NCI-H187 (cell line): ENCODE measurements at regions not wholly inside any gene's neighbourhood (a gene's known extent, or its start where the extent isn't known, plus 50 kb on each side); places are given as distances from the start of the nearest gene placed in this dataset.

Experiments used
- DNase-seq, 2 experiments: peaks; one replicate each; lab custom pipeline; 2025; lab: John Stamatoyannopoulos, UW

GRCh38 chr5:58300346-58300895 is 159.5 kb downstream of the PLK2 start:
- no peak for DNase-seq

DNA sequence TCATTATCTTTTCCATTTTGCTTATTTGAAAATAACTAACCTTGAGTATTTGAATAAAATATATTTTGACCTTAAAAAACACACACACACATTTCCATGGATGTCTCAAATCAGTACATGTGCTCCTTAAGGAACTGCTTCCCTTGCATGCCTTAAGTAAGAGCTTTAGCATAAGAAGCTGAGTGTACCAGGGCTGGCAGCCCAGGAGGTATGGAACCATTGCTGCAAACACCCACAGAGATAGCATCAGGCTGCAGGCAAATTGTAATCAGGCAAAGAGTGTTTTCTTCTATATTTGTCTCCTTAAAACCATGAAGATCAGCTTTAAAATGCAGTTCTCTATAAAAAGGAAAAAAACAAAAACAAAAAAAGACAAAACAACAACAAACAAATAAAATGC is 160.6 kb downstream of the PLK2 start:
- DNase-seq = no peak

- DNase-seq = no peak
Measured at GRCh38 chr5:58294598-58295305, 165.1 kb downstream of the PLK2 start.

DNA sequence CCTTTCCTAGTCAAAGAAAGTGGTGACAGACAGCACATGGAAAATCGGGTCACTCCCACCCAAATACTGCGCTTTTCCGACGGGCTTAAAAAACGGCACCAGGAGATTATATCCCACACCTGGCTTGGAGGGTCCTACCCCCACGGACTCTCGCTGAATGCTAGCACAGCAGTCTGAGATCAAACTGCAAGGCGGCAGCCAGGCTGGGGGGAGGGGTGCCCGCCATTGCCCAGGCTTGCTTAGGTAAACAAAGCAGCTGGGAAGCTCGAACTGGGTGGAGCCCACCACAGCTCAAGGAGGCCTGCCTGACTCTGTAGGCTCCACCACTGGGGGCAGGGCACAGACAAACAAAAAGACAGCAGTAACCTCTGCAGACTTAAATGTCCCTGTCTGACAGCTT is 171.6 kb downstream of the PLK2 start:
- peak; percentile 8 to 13 for DNase-seq

DNA sequence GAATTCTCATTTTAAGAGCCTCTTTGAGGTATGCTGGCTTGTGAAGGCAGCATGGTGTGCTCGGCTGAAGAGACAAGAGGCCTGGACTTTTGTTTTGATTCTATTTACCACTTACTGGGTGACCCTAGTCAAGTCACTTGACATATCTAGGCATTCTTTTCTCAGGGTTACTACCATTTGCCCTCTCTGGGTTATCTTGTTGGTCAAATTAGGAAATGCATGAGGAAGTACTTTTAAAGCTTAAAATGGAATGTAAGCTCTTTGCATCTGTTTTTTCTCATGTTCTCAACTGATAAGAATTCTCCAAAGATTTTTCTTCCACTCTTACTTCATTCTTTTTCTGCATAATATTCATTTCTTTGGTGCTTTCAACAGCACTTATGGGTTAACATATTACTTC is 173.1 kb downstream of the PLK2 start:
- no peak for DNase-seq

DNA sequence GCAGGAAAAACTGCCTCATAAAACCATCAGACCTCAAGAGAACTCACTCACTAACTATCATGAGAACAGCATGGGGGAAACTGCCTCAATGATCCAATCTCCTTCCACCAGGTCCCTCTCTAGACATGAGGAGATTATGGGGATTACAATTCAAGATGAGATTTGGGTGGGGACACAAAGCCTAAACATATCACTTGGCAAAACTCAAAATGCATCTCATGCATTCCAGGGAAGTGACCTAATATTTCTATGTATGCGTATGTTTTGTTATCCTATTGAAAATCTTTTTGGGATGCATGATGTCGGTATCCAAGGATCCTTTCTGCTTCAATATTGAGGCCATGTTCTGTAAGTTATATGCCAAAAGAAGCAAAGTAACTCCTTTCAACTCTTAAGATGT is 174.0 kb downstream of the PLK2 start:
- DNase-seq = no peak

- no peak for DNase-seq
Measured at GRCh38 chr5:58284886-58285285, 175.0 kb downstream of the PLK2 start.

DNA sequence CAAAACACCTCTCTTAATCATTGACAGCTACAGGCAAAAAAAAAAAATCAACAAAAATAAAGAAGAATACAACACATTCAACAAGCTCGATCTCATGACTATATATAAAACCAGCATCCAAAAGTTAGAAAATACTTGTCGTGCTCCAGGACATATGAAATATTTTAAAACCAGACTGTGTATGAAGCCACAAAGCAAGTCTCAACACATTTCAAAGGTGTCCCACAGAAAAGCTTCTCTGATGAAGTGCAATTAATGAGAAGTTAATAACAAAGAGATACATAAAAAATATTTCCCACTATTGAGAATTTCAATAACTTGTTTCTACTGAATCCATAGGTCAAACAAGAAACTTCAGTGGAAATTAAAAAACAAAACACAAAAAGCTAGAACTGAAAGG is 178.7 kb downstream of the PLK2 start:
- DNase-seq = no peak

DNA sequence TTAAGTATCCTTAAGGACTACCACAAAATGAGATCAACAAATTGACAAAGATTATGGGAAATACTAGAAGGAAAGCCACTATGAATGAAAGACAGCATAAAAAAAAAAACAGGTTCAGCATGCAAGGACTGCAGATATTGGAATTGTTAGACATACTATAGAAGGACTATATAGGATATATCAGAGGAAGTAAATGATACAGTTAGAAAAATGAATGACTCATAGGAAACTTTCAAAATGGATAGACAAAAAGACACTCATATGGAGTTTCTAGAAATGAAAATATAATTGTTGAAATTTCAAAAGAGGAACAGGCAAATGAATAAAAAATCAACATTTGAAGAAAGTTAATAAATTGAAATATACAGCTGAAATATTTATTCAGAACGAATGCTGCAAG is 180.6 kb downstream of the PLK2 start:
- DNase-seq = no peak

- no peak for DNase-seq
Measured at GRCh38 chr5:58276431-58276830, 183.5 kb downstream of the PLK2 start.

DNA sequence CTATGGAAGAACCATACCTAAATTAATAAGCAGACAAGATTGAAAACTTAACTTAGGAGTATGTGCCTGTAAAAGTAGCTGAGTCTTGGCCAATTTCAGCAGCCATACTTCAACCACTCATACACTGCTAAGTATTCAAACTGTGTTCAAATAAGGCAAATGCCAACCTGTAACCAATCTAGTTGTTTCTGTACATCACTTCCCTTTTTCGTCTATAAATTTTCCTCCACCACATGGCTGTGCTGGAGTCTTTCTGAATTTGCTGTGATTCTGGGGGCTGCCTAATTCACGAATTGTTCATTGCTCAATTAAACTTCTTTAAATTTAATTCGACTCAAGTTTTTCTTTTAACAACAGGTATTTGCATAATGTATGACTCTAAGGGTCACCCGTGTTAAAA is 184.4 kb downstream of the PLK2 start:
- DNase-seq = no peak

- no peak for DNase-seq
Measured at GRCh38 chr5:58274191-58274590, 185.7 kb downstream of the PLK2 start.

DNA sequence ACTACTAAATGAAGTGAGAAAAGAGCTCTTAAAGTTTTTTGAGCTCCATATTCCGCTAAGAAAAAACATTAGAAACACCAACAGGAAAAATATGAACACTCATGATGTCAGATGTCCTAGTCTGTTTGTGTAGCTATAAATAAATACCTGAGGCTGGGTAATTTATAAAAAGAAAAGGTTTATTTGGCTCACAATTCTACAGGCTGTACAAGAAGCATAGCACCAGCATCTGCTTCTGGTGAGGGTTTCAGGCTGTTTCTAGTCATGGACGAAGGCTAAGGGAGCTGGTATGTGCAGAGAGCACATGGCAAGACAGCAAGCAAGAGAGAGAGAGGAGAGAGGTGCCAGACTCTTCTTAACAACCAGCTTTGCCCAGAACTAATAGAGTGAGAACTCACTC is 186.2 kb downstream of the PLK2 start:
- DNase-seq = no peak

DNA sequence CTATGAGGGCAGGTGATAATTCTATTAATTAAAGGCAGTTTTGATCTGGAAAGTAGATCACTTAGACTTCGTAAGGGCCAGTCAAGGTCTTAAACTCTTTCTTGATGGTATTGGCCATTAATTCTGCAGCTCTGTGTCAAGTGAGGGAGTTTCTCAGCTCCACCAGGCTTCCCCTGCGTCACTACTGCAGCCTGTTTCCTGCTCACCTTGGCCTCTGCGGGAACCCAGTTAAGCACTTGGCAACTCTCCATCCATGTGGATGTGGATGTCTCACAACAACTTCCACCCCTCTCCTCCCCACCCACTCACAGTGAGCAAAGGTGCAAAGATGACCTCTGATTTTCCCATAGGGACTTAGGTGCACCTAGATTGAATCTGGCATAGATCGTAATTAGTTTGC is 191.6 kb downstream of the PLK2 start:
- no peak for DNase-seq

DNA sequence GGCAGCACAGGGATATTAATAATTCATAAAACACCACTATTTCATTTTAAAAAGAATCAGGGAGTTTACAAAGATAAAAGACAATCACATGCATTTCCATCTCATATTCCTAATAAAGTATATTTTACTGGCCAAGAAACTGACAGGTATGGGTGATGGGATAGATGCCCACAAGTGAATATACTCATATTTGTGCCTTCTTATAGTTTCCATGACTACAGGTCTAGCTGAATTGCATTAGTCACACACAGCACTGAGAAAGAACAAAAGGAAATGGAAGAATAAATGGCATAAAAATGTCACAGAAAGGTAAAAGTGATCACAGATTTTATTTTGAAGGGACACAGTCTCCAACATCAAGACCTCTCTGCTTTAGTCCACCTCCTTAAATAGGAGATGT is 193.5 kb downstream of the PLK2 start:
- no peak for DNase-seq

DNA sequence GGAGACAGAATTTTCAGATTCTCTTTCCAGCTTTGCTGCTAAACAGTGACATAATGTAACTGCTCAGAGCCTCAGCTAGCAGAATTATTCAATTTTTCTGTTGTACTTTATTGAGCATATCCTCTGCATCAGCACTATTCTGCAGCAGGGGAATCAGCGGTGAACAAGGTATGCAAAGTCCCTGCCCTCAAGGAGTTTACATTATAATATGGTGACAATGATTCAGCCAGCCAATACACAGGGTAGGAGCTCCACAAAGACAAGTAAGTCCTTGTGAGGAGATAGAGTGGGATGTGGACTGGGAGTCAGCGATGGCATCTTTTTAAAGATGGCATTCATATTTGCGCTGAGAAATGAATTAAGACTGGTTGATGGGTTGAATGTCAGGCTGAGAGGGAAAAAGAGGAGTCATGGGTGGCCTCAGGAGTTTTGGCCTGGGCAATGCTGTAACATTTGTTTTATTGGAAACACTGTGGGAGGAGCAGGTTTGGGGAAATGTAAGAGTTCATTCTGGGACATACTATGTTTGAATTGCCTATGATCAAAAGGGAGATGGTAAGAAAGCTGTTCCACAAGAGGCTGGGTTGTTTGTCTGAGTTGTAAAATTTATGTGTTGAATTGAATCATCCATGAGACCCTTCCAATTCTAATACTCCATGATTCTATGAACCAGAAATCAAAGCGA is 194.5 kb downstream of the PLK2 start:
- DNase-seq = no peak

GRCh38 chr5:58264276-58264675 is 195.6 kb downstream of the PLK2 start:
- no peak for DNase-seq

- no peak for DNase-seq
Measured at GRCh38 chr5:58263296-58263695, 196.6 kb downstream of the PLK2 start.

- DNase-seq = no peak
Measured at GRCh38 chr5:58262226-58262625, 197.7 kb downstream of the PLK2 start.

GRCh38 chr5:58261605-58262004 is 198.3 kb downstream of the PLK2 start:
- DNase-seq = no peak

- DNase-seq = no peak
Measured at GRCh38 chr5:58260243-58260642, 199.6 kb downstream of the PLK2 start.

DNA sequence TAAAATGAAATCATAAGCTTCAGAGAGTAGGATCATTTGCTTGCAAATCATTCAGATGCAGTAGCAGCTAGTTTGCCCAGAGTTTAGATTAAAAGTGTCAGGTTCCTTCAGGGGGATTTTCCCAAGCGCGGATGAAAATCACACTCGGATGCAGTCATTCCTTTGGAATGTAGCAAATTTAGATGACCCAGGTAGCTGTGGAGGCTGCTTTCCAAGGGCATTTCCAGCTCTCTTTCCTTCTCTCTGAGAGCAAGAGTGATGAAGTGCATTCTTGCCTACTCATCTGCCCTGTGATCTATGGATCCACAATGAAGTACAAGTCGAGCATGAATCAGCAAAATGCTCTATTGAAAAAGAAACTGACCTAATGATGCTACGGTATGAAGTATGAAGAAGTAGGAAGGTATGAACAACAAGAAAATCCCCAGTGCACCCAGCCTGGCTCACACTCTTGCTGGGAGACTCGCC is 200.2 kb downstream of the PLK2 start:
- no peak for DNase-seq

DNA sequence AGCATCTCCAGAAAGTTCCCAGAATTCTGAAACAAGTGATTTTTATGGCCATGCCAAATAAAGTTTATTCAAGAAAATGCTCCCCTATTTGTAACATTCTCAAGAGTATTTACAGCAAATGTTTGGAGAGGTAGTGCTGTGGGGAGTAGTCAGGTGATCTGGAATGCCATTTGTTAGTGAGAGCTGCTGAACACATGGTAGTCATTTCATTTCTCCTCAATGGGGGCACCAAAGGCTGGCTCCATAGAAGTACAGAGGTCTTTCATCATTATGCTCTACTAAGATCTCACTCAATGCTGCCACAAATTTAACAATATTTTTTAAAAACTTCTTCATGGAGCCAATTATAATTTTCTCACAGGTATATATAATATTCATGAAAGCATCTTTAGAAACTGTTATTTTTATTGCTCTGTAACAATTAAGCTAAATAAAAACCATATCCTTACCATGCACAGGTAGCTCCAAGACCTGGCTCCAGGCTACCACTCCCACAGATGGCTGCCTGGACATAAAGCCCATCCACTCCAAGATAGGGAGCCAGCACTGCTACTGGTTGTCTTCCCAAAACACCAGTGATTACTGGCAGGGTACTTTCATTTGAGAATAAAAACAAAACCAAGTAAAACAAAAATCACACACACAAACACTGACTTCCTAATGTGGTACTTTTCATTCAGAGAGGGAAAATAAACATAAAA is 200.8 kb downstream of the PLK2 start:
- DNase-seq = no peak
